Esophagus muscularis mucosa (tissue), 4 donors: ENCODE measurements at regions not wholly inside any gene's neighbourhood (a gene's known extent, or its start where the extent isn't known, plus 50 kb on each side); places are given as distances from the start of the nearest gene placed in this dataset.
A peak's percentile ranks its signal among the peaks of the same experiment; 100 is the strongest.
"Not testable (repeated sequence)": the region's sequence is repeated elsewhere in the genome, so short reads cannot be mapped to it uniquely, and the experiment has no call there.

Experiments
- DNase-seq: peaks from one replicate; pipeline ENCODE4 v3.0.0-alpha.2; 2017; ENCODE audit errors: extremely low spot score
- H3K27ac ChIP-seq, 4 donors: fragments of 200-600 bp; sonication (generic); replicated peaks in 1 of 4; 1 replicate in 3 of 4; 2 replicates in 1 of 4; pipeline ENCODE4 v1.5.1; 2016 to 2019; ENCODE audit warnings: mild to moderate bottlenecking in 1 of 4
- H3K27me3 ChIP-seq, 4 donors: fragments of 200-600 bp; sonication (generic); one replicate each; pipeline versions ENCODE4 v1.5.1 to v1.6.0; 2016 to 2019
- H3K36me3 ChIP-seq, 4 donors: fragments of 200-600 bp; sonication (generic); one replicate each; pipeline ENCODE4 v1.5.1; 2016 to 2019
- H3K4me1 ChIP-seq, 4 donors: fragments of 200-600 bp; sonication (generic); one replicate each; pipeline ENCODE4 v1.5.1; 2016 to 2019
- H3K4me3 ChIP-seq, 4 donors: fragments of 200-600 bp; sonication (generic); 1 replicate in 2 of 4; 2 replicates in 2 of 4; pipeline ENCODE4 v1.5.1; 2016 to 2019; ENCODE audit warnings: mild to moderate bottlenecking in 4 of 4, moderate library complexity in 1 of 4
- H3K9me3 ChIP-seq, 4 donors: fragments of 200-600 bp; sonication (generic); 1 replicate in 3 of 4; 2 replicates in 1 of 4; pipeline ENCODE4 v1.5.1; 2016 to 2019
- EP300 ChIP-seq: sonication (generic); formaldehyde crosslinking; IDR thresholded peaks from one replicate; pipeline ENCODE4 v1.6.1; 2017; ENCODE audit warnings: antibody characterized with exemption
- POLR2A ChIP-seq: fragments of 450-650 bp; IDR thresholded peaks from one replicate; pipeline ENCODE4 v1.6.1; 2017; ENCODE audit warnings: antibody characterized with exemption, moderate library complexity, mild to moderate bottlenecking, low read depth
- POLR2AphosphoS5 ChIP-seq, 2 donors: sonication (generic); formaldehyde crosslinking; IDR thresholded peaks; one replicate each; pipeline ENCODE4 v1.6.1; 2017; ENCODE audit warnings: antibody characterized with exemption in 2 of 2
- WGBS: methylation state at CpG from one replicate; pipeline ENCODE4 v1.1.5; 2018; 5-methylcytosine and 5-hydroxymethylcytosine counted together
- intact Hi-C: fragments of 100-400 bp; cut with DNase I; formaldehyde crosslinking; loops from one replicate; pipeline ENCODE4 v1.15.1; 2023
- TF ChIP-seq, protein P1 (sequence below), 3 experiments: fragments of 200-600 bp in 2 of 3; fragments of 450-650 bp in 1 of 3; sonication (generic) in 2 of 3; IDR thresholded peaks; one replicate each; pipeline ENCODE4 v1.5.1; 2017 to 2019; ENCODE audit warnings: antibody characterized with exemption in 3 of 3, mild to moderate bottlenecking in 2 of 3, moderate library complexity in 1 of 3

DNA sequence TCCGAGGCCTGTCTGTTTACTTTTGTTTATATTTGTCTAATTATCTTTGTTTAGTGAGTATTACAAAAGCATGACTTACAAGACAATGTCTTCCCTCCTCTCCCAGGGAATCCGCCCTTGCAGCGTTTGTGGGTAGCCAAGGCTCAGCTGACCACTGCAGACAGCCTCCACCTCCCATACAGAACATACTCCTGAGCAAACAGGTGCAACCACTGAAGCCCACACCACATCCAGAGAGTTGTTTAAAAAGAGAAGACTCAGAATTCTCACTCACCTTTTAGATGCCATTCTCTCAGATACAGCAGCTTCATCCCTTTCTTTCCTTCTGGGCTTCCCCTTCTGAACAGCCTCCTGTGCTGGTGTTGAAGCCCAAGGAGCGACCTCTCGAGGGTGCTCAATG lies 103.5 kb upstream of the TMPRSS2 start:
- Histone ChIP-seq H3K36me3 (no peaks in the 10 kb centered on the region), H3K27ac (no peak overlapping the region), H3K4me1 (peaks cover 22 to 44% (median 37%) of the 10 kb centered on the region in 4 donors), H3K9me3 (no peaks in the 10 kb centered on the region), H3K27me3 (peaks cover 0 to 16% (median 0%) of the 10 kb centered on the region in 4 donors), H3K4me3 (no peak overlapping the region)
- no peak for DNase-seq
- 72% methylated on average over 5 of the region's 5 CpGs for WGBS
- no peak for TF ChIP-seq POLR2A
- no peak for TF ChIP-seq EP300
- TF ChIP-seq, protein P1, sequence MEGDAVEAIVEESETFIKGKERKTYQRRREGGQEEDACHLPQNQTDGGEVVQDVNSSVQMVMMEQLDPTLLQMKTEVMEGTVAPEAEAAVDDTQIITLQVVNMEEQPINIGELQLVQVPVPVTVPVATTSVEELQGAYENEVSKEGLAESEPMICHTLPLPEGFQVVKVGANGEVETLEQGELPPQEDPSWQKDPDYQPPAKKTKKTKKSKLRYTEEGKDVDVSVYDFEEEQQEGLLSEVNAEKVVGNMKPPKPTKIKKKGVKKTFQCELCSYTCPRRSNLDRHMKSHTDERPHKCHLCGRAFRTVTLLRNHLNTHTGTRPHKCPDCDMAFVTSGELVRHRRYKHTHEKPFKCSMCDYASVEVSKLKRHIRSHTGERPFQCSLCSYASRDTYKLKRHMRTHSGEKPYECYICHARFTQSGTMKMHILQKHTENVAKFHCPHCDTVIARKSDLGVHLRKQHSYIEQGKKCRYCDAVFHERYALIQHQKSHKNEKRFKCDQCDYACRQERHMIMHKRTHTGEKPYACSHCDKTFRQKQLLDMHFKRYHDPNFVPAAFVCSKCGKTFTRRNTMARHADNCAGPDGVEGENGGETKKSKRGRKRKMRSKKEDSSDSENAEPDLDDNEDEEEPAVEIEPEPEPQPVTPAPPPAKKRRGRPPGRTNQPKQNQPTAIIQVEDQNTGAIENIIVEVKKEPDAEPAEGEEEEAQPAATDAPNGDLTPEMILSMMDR (IDR thresholded peaks at IDR 0.05) = no peak
- no peak for TF ChIP-seq POLR2AphosphoS5 (IDR thresholded peaks at IDR 0.05)
- intact Hi-C loops = loop anchor here (1.0 kb wide), 1 partner anchor 169 kb away; no protein-coding TSS in a partner anchor

DNA sequence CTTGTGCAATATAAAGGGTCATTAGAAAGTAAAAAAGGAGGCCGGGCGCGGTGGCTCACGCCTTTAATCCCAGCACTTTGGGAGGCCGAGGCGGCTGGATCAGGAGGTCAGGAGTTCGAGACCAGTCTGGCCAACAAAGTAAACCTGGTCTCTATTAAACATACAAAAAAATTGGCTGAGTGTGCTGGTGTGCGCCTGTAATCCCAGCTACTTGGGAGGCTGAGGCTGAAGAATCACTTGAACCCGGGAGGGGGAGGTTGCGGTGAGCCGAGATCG lies 102.8 kb upstream of the TMPRSS2 start:
- intact Hi-C loops = loop anchor here (1.0 kb wide), 1 partner anchor 170 kb away; no protein-coding TSS in a partner anchor

DNA sequence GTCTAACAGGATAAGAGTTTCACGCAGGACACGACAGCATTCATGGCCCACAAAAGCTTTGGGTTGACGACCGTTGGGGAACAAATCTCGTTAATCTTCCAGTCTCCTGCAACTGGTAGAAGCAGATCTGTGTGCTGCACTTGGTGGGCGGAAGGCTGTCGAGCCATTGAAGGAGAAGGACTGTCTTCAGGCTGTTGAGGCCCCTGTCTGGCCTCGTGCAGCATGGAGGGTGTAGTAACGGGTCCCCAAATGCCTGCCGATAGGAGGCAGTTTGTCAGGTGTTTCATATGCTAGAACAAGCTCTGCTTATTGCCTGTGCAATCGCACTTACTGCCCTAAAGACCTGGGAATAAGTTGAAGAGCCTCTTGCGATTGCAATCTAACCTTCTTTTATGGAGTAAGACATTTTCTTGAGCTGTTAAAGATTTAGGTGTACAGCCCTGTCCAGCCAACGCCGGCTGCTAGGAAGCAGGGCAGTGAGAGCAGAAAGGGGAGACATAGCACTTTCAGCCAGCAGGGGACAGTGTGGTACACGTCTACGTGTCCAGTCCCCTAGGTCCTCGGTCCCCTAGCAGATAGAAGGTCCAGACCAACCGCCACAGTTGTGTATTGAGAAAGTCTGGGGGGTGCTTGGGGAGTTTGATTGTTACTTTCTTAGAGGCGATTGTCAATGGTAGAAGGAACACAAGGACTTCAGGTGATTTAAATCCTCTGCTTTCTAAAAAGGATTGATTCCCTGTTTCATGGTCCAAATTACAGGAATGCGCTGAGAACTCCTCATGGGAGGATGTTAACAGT lies 102.3 kb upstream of the TMPRSS2 start:
- no peak overlapping the region for H3K27ac ChIP-seq
- H3K4me1 ChIP-seq = peaks cover 15 to 32% (median 25%) of the 10 kb centered on the region in 4 donors
- no peak overlapping the region for H3K4me3 ChIP-seq
- no peaks in the 10 kb centered on the region for H3K9me3 ChIP-seq
- intact Hi-C loops = no loop called here
- 64% methylated on average over 20 of the region's 20 CpGs for WGBS
- H3K36me3 ChIP-seq = no peaks in the 10 kb centered on the region
- TF ChIP-seq, protein P1 (IDR thresholded peaks at IDR 0.05) = peak; percentile 56 to 74 (median 62)
- no peak for TF ChIP-seq EP300
- peaks cover 0 to 16% (median 0%) of the 10 kb centered on the region in 4 donors for H3K27me3 ChIP-seq
- no peak for DNase-seq

More for the DNA sequence above, 102.8 kb upstream of the TMPRSS2 start:
- H3K4me3 ChIP-seq, H3K27ac ChIP-seq, H3K9me3 ChIP-seq, DNase-seq, H3K36me3 ChIP-seq: not testable (repeated sequence)
- 86% methylated on average over 12 of the region's 12 CpGs for WGBS
- Histone ChIP-seq H3K27me3 (peaks cover 0 to 16% (median 0%) of the 10 kb centered on the region in 4 donors), H3K4me1 (peaks cover 21 to 37% (median 31%) of the 10 kb centered on the region in 4 donors)

DNA sequence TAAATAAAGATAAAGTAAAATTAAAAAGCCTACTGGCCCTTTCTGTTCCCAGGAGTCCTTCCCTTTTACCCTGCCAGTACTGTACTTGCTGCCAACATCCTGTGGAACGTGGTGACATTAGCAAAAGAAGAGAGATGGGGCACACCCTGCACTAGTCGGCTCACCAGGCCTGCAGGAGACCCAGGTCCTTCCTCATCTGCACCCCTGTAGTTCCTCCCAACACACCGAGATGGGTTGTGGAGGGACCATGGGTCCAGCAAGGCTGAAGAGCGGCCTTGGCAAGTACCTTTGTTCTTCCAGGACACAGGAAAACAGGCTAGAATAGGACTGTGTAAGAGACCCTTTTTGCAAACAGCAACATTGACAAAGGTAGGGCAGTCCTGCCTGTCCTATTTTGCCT lies 98.7 kb upstream of the TMPRSS2 start:
- 81% methylated on average over 4 of the region's 4 CpGs for WGBS
- Histone ChIP-seq H3K9me3 (no peaks in the 10 kb centered on the region), H3K4me1 (peaks cover 0 to 5% (median 4%) of the 10 kb centered on the region in 4 donors), H3K4me3 (no peak overlapping the region), H3K36me3 (no peaks in the 10 kb centered on the region), H3K27me3 (peaks cover 0 to 21% (median 0%) of the 10 kb centered on the region in 4 donors), H3K27ac (no peak overlapping the region)
- intact Hi-C loops = no loop called here
- TF ChIP-seq EP300 (no peak), POLR2A (no peak), POLR2AphosphoS5 (IDR thresholded peaks at IDR 0.05) (no peak)
- TF ChIP-seq, protein P1 (IDR thresholded peaks at IDR 0.05) = no peak
- DNase-seq = no peak

DNA sequence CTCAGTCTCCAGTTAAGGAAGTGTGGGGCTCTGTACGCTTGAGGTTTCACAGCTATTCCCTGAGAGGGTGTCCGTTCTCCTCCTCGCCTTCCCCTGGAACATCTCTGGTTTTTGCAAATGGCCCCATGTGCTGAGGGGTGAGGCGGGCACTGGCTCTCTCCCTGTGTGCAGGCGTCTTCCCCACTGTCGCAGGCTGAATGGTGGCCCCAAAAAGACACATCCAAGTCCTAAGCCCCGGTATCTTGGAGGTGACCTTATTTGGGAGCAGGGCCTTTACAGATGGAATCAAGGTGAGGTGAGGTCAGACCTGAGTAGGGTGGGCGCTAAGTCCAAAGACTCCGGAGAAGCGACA lies 98.0 kb upstream of the TMPRSS2 start:
- Histone ChIP-seq H3K9me3 (no peaks in the 10 kb centered on the region), H3K27me3 (peaks cover 0 to 21% (median 0%) of the 10 kb centered on the region in 4 donors), H3K4me3 (no peak overlapping the region), H3K4me1 (peaks cover 0 to 13% (median 9%) of the 10 kb centered on the region in 4 donors), H3K27ac (no peak overlapping the region), H3K36me3 (no peaks in the 10 kb centered on the region)
- TF ChIP-seq POLR2AphosphoS5 (IDR thresholded peaks at IDR 0.05) (no peak), EP300 (no peak), POLR2A (no peak)
- TF ChIP-seq, protein P1 (IDR thresholded peaks at IDR 0.05) = no peak
- intact Hi-C loops = no loop called here
- 90% methylated on average over 10 of the region's 10 CpGs for whole genome bisulfite sequencing
- DNase-seq = no peak
